Glomerular visceral epithelial cell (primary cell): ENCODE measurements at regions not wholly inside any gene's neighbourhood (a gene's known extent, or its start where the extent isn't known, plus 50 kb on each side); places are given as distances from the start of the nearest gene placed in this dataset.

ENCODE experiments used
- DNase-seq: peaks from one replicate; pipeline ENCODE4 v3.0.0-alpha.2; 2016; ENCODE audit errors: extremely low spot score

- no peak for DNase-seq
Measured at GRCh38 chr2:16154501-16155280, 214.3 kb downstream of the MYCN start.

GRCh38 chr2:16154061-16154460, 213.7 kb downstream of the MYCN start:
- DNase-seq, result no peak

- no peak for DNase-seq
Measured at GRCh38 chr2:16153754-16154035, 213.3 kb downstream of the MYCN start.

- no peak for DNase-seq
Measured at GRCh38 chr2:16152928-16153753, 212.8 kb downstream of the MYCN start.

- DNase-seq, result no peak
Measured at GRCh38 chr2:16152071-16152927, 211.9 kb downstream of the MYCN start.

- no peak for DNase-seq
Measured at GRCh38 chr2:16151651-16152050, 211.3 kb downstream of the MYCN start.

GRCh38 chr2:16151281-16151570, 210.9 kb downstream of the MYCN start:
- no peak for DNase-seq

- DNase-seq, result no peak
Measured at GRCh38 chr2:16150456-16151280, 210.3 kb downstream of the MYCN start.

- no peak for DNase-seq
Measured at GRCh38 chr2:16149349-16150243, 209.2 kb downstream of the MYCN start.

- DNase-seq, result no peak
Measured at GRCh38 chr2:16148632-16149348, 208.4 kb downstream of the MYCN start.

- no peak for DNase-seq
Measured at GRCh38 chr2:16142383-16143361, 202.3 kb downstream of the MYCN start.

- DNase-seq, result no peak
Measured at GRCh38 chr2:16141641-16141921, 201.2 kb downstream of the MYCN start.

- DNase-seq, result no peak
Measured at GRCh38 chr2:16140771-16141640, 200.7 kb downstream of the MYCN start.

GRCh38 chr2:16139663-16140615, 199.6 kb downstream of the MYCN start:
- DNase-seq, result no peak

GRCh38 chr2:16138811-16139662, 198.7 kb downstream of the MYCN start:
- no peak for DNase-seq
